ENCODE measurements at regions not wholly inside any gene's neighbourhood (a gene's known extent, or its start where the extent isn't known, plus 50 kb on each side); places are given as distances from the start of the nearest gene placed in this dataset.

DNA sequence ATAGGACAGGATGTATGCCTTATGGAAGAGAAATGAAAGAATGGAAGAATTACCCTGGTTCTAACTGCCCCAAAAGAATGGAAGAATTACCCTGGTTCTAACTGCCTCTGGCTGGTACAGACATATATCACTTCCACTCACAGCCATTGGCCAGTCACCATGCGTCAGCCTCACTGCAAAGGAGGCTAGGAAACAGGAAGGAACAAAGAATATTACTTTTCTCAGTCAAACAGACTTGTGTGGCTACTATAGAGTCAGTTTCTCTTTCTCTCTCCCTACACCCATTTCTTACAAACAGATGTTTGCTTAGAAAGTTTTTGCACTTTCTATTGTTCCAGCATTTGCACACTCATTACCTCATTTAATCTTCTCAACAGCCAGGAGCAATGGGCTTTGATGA lies 1111.1 kb upstream of the KLHL29 start:
- no peak for DNase-seq (ENCODE audit: extremely low spot score)
- ChIA-PET CTCF (interaction anchor here (0.6 kb wide), 1 partner anchor 1075 kb away, joined by 4 read pairs; no protein-coding TSS in a partner anchor), POLR2A (no interaction called here)
- TF ChIP-seq CTBP1 (IDR thresholded peaks at IDR 0.05; ENCODE audit: borderline replicate concordance) (no peak), FOXM1 (IDR thresholded peaks at IDR 0.05; ENCODE audit: borderline replicate concordance) (no peak), ZNF384 (IDR thresholded peaks at IDR 0.05) (no peak), ELF4 (IDR thresholded peaks at IDR 0.05) (no peak), FOXA1 (IDR thresholded peaks at IDR 0.05) (no peak), LEF1 (IDR thresholded peaks at IDR 0.05; ENCODE audit: borderline replicate concordance) (no peak), FOXK2 (IDR thresholded peaks at IDR 0.05) (no peak), L3MBTL2 (conservative IDR thresholded peaks at IDR 0.05) (no peak)
- TF ChIP-seq, protein P1, sequence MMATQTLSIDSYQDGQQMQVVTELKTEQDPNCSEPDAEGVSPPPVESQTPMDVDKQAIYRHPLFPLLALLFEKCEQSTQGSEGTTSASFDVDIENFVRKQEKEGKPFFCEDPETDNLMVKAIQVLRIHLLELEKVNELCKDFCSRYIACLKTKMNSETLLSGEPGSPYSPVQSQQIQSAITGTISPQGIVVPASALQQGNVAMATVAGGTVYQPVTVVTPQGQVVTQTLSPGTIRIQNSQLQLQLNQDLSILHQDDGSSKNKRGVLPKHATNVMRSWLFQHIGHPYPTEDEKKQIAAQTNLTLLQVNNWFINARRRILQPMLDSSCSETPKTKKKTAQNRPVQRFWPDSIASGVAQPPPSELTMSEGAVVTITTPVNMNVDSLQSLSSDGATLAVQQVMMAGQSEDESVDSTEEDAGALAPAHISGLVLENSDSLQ (IDR thresholded peaks at IDR 0.05): no peak

DNA sequence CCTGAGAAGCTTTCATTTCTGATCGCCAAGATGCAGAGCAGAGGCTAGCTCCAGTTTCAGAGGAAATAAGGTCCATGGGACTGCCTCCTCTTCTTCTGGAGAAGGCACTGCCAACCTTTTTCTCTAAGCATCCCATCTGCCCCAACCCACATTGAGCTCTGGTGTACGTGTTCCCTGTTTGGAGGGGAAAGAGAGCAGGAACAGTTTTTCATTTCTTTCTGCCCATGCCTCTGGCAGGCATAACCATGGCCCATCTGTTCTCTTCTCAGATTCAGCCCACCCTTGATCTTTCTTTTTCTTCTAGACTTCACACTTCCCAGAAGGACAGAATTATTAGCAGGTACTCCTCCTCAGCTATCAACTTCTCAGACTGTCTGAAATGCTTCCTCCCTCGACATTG lies 1110.3 kb upstream of the KLHL29 start:
- TF ChIP-seq ARNT (IDR thresholded peaks at IDR 0.05) (no peak), BHLHE40 (IDR thresholded peaks at IDR 0.05; ENCODE audit: borderline replicate concordance) (no peak), SUZ12 (IDR thresholded peaks at IDR 0.05) (no peak), HDGF (IDR thresholded peaks at IDR 0.05; ENCODE audit: borderline replicate concordance) (no peak), L3MBTL2 (conservative IDR thresholded peaks at IDR 0.05) (no peak), LEF1 (IDR thresholded peaks at IDR 0.05; ENCODE audit: borderline replicate concordance) (no peak), FOXK2 (IDR thresholded peaks at IDR 0.05) (no peak), SP1 (IDR thresholded peaks at IDR 0.05) (no peak), ELF4 (IDR thresholded peaks at IDR 0.05) (no peak), TARDBP (IDR thresholded peaks at IDR 0.05) (no peak), ZNF384 (IDR thresholded peaks at IDR 0.05) (no peak), CTBP1 (IDR thresholded peaks at IDR 0.05; ENCODE audit: borderline replicate concordance) (no peak), NFRKB (IDR thresholded peaks at IDR 0.05) (no peak), FOXM1 (IDR thresholded peaks at IDR 0.05; ENCODE audit: borderline replicate concordance) (no peak), FOXA1 (IDR thresholded peaks at IDR 0.05) (no peak)
- TF ChIP-seq, protein P1 (IDR thresholded peaks at IDR 0.05): no peak
- CTCF ChIA-PET: no interaction called here
- POLR2A ChIA-PET: no interaction called here
- no peak for DNase-seq (ENCODE audit: extremely low spot score)

DNA sequence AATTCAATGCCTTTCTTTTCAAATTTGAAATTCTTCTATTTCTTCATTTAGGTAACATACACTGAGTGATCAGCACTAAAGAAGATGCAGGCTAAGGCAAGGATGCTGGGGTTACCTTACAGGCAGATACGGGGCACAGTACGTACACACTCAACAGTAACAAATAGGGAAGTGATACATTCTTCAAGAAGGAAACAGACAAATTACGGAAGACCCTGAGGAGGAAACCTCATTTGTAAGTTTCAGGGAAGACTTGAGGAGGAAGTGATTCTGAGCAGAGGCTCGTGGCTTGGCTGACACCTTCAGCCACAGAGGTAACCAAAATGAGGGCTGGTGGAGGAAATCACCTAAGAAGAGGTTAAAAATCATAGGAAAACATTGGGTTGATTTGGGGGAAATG lies 1108.3 kb upstream of the KLHL29 start:
- ChIA-PET CTCF (no interaction called here), POLR2A (no interaction called here)
- TF ChIP-seq SP1 (IDR thresholded peaks at IDR 0.05): no peak
- TF ChIP-seq SUZ12 (IDR thresholded peaks at IDR 0.05): no peak
- no peak for TF ChIP-seq ARNT (IDR thresholded peaks at IDR 0.05)
- TF ChIP-seq ZNF384 (IDR thresholded peaks at IDR 0.05): no peak
- TF ChIP-seq, protein P1 (IDR thresholded peaks at IDR 0.05): no peak
- TF ChIP-seq FOXM1 (IDR thresholded peaks at IDR 0.05; ENCODE audit: borderline replicate concordance): no peak
- no peak for TF ChIP-seq FOXK2 (IDR thresholded peaks at IDR 0.05)
- TF ChIP-seq HDGF (IDR thresholded peaks at IDR 0.05; ENCODE audit: borderline replicate concordance): no peak
- no peak for TF ChIP-seq ELF4 (IDR thresholded peaks at IDR 0.05)
- no peak for TF ChIP-seq BHLHE40 (IDR thresholded peaks at IDR 0.05; ENCODE audit: borderline replicate concordance)
- no peak for TF ChIP-seq LEF1 (IDR thresholded peaks at IDR 0.05; ENCODE audit: borderline replicate concordance)
- TF ChIP-seq FOXA1 (IDR thresholded peaks at IDR 0.05): no peak
- TF ChIP-seq CTBP1 (IDR thresholded peaks at IDR 0.05; ENCODE audit: borderline replicate concordance): no peak
- no peak for TF ChIP-seq L3MBTL2 (conservative IDR thresholded peaks at IDR 0.05)
- TF ChIP-seq NFRKB (IDR thresholded peaks at IDR 0.05): no peak
- no peak for DNase-seq (ENCODE audit: extremely low spot score)

DNA sequence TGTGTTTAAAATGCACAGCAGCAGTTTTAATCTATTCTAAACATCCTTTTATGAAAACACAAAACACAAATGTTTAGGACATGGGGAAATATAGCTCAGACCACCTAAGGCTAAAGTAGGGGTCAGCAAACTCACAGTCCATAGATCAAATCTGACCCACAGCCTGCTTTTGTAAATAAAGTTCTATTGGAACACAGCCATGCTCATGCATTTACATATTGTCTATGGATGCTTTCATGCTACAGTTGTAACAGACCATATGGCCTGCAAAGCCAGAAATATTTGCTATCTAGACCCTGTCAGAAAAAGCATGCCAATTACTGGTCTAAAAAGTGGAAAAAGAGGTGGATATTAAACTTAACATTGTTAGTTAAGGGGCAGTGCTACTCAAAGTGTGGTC lies 1105.4 kb upstream of the KLHL29 start:
- no peak for TF ChIP-seq L3MBTL2 (conservative IDR thresholded peaks at IDR 0.05)
- TF ChIP-seq, protein P1 (IDR thresholded peaks at IDR 0.05): no peak
- POLR2A ChIA-PET: no interaction called here
- CTCF ChIA-PET: no interaction called here
- DNase-seq (ENCODE audit: extremely low spot score): no peak

DNA sequence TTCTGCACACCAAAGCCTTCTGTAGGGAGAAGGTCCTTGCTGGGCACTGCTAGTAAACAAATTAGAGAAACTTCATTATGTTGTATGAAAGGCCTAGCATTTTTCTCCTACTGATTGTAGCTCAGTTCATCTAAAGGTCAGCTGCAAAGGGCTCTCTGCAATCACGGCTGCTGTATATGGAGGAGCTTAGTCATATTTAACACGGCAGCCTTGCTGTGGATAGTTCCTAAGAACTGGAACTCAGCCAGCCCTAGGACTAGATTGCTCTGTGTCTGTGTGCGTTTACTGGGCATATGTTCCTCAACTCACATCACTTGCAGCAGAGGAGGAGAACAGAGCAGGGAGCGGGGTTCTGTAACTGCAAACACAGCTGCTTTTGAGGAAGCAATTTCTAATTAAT lies 1103.9 kb upstream of the KLHL29 start:
- CTCF ChIA-PET: no interaction called here
- TF ChIP-seq SUZ12 (IDR thresholded peaks at IDR 0.05): no peak
- TF ChIP-seq, protein P1 (IDR thresholded peaks at IDR 0.05): no peak
- no peak for TF ChIP-seq FOXM1 (IDR thresholded peaks at IDR 0.05; ENCODE audit: borderline replicate concordance)
- no peak for TF ChIP-seq NFRKB (IDR thresholded peaks at IDR 0.05)
- no peak for TF ChIP-seq SP1 (IDR thresholded peaks at IDR 0.05)
- no peak for TF ChIP-seq FOXK2 (IDR thresholded peaks at IDR 0.05)
- no peak for TF ChIP-seq FOXA1 (IDR thresholded peaks at IDR 0.05)
- no peak for TF ChIP-seq ELF4 (IDR thresholded peaks at IDR 0.05)
- TF ChIP-seq ARNT (IDR thresholded peaks at IDR 0.05): no peak
- no peak for DNase-seq (ENCODE audit: extremely low spot score)
- POLR2A ChIA-PET: no interaction called here

DNA sequence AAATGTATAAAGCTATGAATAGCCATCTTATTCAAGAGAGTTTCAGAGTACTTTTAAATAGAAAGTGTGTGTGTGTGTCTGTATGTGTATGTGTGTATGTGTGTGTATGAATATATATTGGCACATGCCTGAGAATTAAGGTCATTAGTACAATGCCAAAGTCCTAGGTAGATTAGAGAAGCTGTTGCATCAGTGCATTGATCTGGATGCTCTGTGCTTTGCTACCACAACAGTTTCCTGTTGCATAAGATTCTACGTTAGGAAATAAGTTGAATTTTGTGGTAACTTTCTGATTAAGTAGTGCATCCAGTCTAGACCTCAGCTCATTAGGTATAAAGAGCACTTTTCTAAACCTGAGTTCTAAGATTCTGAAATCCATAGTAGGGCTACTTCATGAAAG lies 1102.8 kb upstream of the KLHL29 start:
- ChIA-PET POLR2A (no interaction called here), CTCF (no interaction called here)
- TF ChIP-seq NFRKB (IDR thresholded peaks at IDR 0.05) (no peak), SP1 (IDR thresholded peaks at IDR 0.05) (no peak), FOXK2 (IDR thresholded peaks at IDR 0.05) (no peak), HDGF (IDR thresholded peaks at IDR 0.05; ENCODE audit: borderline replicate concordance) (no peak), SUZ12 (IDR thresholded peaks at IDR 0.05) (no peak), BHLHE40 (IDR thresholded peaks at IDR 0.05; ENCODE audit: borderline replicate concordance) (no peak), ZNF384 (IDR thresholded peaks at IDR 0.05) (no peak), ARNT (IDR thresholded peaks at IDR 0.05) (no peak), ELF4 (IDR thresholded peaks at IDR 0.05) (no peak), CTBP1 (IDR thresholded peaks at IDR 0.05; ENCODE audit: borderline replicate concordance) (no peak), FOXM1 (IDR thresholded peaks at IDR 0.05; ENCODE audit: borderline replicate concordance) (no peak), LEF1 (IDR thresholded peaks at IDR 0.05; ENCODE audit: borderline replicate concordance) (no peak), FOXA1 (IDR thresholded peaks at IDR 0.05) (no peak), TARDBP (IDR thresholded peaks at IDR 0.05) (no peak), L3MBTL2 (conservative IDR thresholded peaks at IDR 0.05) (no peak)
- TF ChIP-seq, protein P1 (IDR thresholded peaks at IDR 0.05): no peak
- no peak for DNase-seq (ENCODE audit: extremely low spot score)
